Esophagus muscularis mucosa (tissue), 3 donors: ENCODE measurements at regions not wholly inside any gene's neighbourhood (a gene's known extent, or its start where the extent isn't known, plus 50 kb on each side); places are given as distances from the start of the nearest gene placed in this dataset.

Experiments
- POLR2A ChIP-seq: fragments of 450-650 bp; IDR thresholded peaks from one replicate; pipeline ENCODE4 v1.6.1; 2017; ENCODE audit warnings: antibody characterized with exemption, moderate library complexity, mild to moderate bottlenecking, low read depth
- TF ChIP-seq, protein P1 (sequence below), 3 experiments: fragments of 200-600 bp in 2 of 3; fragments of 450-650 bp in 1 of 3; sonication (generic) in 2 of 3; IDR thresholded peaks; one replicate each; pipeline ENCODE4 v1.5.1; 2017 to 2019; ENCODE audit warnings: antibody characterized with exemption in 3 of 3, mild to moderate bottlenecking in 2 of 3, moderate library complexity in 1 of 3

DNA sequence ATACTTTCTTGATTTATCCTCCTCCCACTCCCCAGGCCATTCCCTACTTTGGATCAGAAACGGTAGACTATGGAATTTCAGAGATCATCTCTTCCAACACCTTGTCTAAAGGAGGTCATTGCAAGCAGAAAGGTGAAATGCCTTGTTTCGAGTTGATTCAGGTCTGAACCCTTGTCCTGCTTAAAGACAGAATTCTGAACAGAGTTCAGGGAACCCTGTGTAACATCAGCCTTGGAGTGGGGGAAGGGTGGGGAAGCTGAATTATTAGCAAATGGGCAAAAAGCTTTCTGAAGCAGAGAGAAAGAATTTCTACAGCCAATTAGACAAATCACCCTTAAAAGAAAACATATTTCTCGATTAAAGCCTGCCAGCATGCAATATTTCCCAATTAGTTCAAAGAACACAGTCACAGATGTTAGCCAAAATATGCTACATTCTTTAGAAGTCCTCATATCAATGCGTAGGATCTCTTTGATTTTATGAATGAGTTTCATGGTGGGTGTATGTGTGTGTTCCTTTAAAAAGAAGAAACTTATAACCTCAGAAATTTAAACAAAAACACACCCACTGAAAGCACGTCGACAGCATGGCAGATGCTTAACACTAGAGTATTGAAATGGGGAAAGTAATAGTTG is 353.1 kb downstream of the RND3 start:
- TF ChIP-seq, protein P1, sequence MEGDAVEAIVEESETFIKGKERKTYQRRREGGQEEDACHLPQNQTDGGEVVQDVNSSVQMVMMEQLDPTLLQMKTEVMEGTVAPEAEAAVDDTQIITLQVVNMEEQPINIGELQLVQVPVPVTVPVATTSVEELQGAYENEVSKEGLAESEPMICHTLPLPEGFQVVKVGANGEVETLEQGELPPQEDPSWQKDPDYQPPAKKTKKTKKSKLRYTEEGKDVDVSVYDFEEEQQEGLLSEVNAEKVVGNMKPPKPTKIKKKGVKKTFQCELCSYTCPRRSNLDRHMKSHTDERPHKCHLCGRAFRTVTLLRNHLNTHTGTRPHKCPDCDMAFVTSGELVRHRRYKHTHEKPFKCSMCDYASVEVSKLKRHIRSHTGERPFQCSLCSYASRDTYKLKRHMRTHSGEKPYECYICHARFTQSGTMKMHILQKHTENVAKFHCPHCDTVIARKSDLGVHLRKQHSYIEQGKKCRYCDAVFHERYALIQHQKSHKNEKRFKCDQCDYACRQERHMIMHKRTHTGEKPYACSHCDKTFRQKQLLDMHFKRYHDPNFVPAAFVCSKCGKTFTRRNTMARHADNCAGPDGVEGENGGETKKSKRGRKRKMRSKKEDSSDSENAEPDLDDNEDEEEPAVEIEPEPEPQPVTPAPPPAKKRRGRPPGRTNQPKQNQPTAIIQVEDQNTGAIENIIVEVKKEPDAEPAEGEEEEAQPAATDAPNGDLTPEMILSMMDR (IDR thresholded peaks at IDR 0.05) = no peak
- TF ChIP-seq POLR2A = no peak
